A673 (cell line): ENCODE measurements at regions not wholly inside any gene's neighbourhood (a gene's known extent, or its start where the extent isn't known, plus 50 kb on each side); places are given as distances from the start of the nearest gene placed in this dataset.

ENCODE experiments used
- BruUV-seq: library from RNA; stranded (reverse); fragments of 400-500 nt; replicated peaks from 2 replicates; lab custom pipeline; 2021; lab: Mats Ljungman, UMichigan
- CTCF ChIA-PET: fragments of 300-600 bp; sonication (Branson Sonifier 250); formaldehyde crosslinking; loops from one replicate; lab custom pipeline; 2022; ENCODE audit warnings: antibody characterized with exemption; lab: Charles Lee
- POLR2A ChIA-PET: fragments of 300-600 bp; sonication (Branson Sonifier 250); formaldehyde crosslinking; loops from one replicate; lab custom pipeline; 2022; ENCODE audit warnings: antibody characterized with exemption; ENCODE audit not compliant: low non-redundant PET; lab: Charles Lee
- DNase-seq: peaks from one replicate; pipeline ENCODE4 v3.0.0-alpha.2; 2015; ENCODE audit warnings: low spot score
- H3K27ac ChIP-seq: fragments of 200-600 bp; sonication (generic); 2 replicates; pipeline ENCODE4 v1.5.1; 2016; ENCODE audit warnings: mixed run types, low read depth, mild to moderate bottlenecking, mixed read lengths, antibody characterized with exemption, low read length; ENCODE audit not compliant: poor library complexity, severe bottlenecking
- H3K27me3 ChIP-seq: fragments of 200-600 bp; sonication (generic); replicated peaks from 2 replicates; pipeline ENCODE4 v1.6.1; 2017; ENCODE audit warnings: mixed run types, low read depth, mild to moderate bottlenecking, mixed read lengths, antibody characterized with exemption, low read length; ENCODE audit not compliant: insufficient read depth, poor library complexity
- H3K36me3 ChIP-seq: fragments of 200-600 bp; sonication (generic); 2 replicates; pipeline ENCODE4 v1.6.1; 2016; ENCODE audit warnings: mixed run types, mild to moderate bottlenecking, mixed read lengths, antibody characterized with exemption, low read length; ENCODE audit not compliant: insufficient read depth, poor library complexity, severe bottlenecking
- H3K4me1 ChIP-seq: fragments of 200-600 bp; sonication (generic); 2 replicates; pipeline ENCODE4 v1.6.1; 2017; ENCODE audit warnings: mixed run types, mild to moderate bottlenecking, mixed read lengths, antibody characterized with exemption, low read length; ENCODE audit not compliant: insufficient read depth, poor library complexity, severe bottlenecking
- H3K4me3 ChIP-seq: fragments of 200-600 bp; sonication (generic); 2 replicates; pipeline ENCODE4 v1.5.1; 2016; ENCODE audit warnings: low read depth, mixed run types, mild to moderate bottlenecking, mixed read lengths, low read length; ENCODE audit not compliant: poor library complexity, severe bottlenecking
- H3K9me3 ChIP-seq: fragments of 200-600 bp; sonication (generic); 2 replicates; pipeline ENCODE4 v1.6.1; 2016; ENCODE audit warnings: mixed run types, low read depth, mild to moderate bottlenecking, mixed read lengths, antibody characterized with exemption, low read length; ENCODE audit not compliant: poor library complexity, severe bottlenecking
- EZH2 ChIP-seq: fragments of 200-600 bp; sonication (generic); IDR thresholded peaks from 2 replicates; pipeline ENCODE4 v1.6.1; 2017; ENCODE audit warnings: borderline replicate concordance, low read depth, mild to moderate bottlenecking, mixed read lengths, antibody characterized with exemption, low read length; ENCODE audit not compliant: poor library complexity, severe bottlenecking
- intact Hi-C: fragments of 100-400 bp; cut with micrococcal nuclease; formaldehyde crosslinking; loops from one replicate; pipeline ENCODE4 v1.10.0; 2022; ENCODE audit not compliant: unreplicated experiment
- TF ChIP-seq, protein P1 (sequence below): fragments of 300-800, 200-600 bp; sonication (generic); conservative IDR thresholded peaks from 2 replicates; pipeline ENCODE4 v1.5.1; 2017; ENCODE audit warnings: low read depth, mild to moderate bottlenecking, antibody characterized with exemption, low read length, moderate library complexity, mixed read lengths

DNA sequence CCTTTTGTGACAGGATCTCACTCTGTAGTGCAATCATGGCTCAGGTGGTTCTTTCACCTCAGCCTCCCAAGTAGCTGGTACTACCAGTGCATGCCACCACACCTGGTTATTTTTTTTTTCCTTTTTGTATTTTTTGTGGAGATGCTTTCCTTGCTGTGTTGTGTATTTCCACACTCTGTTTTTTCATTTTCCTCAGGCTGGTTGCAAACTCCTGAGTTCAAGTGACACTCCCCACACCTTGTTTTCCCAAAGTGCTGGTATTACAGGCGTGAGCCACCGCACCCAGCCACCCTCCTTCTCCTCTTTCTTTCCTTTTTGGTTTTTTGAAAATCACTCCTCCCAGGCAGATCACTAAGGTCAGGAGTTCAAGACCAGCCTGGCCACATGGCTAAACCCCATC lies 65.0 kb downstream of the MYCN start:
- intact Hi-C loops, result no loop called here
- DNase-seq, result no peak
- ChIA-PET POLR2A (no interaction called here), CTCF (no interaction called here)
- no peaks in the 10 kb centered on the region for H3K36me3 ChIP-seq
- H3K4me3 ChIP-seq, result no peak overlapping the region
- BruUV-seq, result no TSS peak
- no peak for TF ChIP-seq EZH2
- TF ChIP-seq, protein P1, sequence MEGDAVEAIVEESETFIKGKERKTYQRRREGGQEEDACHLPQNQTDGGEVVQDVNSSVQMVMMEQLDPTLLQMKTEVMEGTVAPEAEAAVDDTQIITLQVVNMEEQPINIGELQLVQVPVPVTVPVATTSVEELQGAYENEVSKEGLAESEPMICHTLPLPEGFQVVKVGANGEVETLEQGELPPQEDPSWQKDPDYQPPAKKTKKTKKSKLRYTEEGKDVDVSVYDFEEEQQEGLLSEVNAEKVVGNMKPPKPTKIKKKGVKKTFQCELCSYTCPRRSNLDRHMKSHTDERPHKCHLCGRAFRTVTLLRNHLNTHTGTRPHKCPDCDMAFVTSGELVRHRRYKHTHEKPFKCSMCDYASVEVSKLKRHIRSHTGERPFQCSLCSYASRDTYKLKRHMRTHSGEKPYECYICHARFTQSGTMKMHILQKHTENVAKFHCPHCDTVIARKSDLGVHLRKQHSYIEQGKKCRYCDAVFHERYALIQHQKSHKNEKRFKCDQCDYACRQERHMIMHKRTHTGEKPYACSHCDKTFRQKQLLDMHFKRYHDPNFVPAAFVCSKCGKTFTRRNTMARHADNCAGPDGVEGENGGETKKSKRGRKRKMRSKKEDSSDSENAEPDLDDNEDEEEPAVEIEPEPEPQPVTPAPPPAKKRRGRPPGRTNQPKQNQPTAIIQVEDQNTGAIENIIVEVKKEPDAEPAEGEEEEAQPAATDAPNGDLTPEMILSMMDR, result no peak
- no peaks in the 10 kb centered on the region for H3K27me3 ChIP-seq
- no peak overlapping the region for H3K27ac ChIP-seq
- no peaks in the 10 kb centered on the region for H3K9me3 ChIP-seq
- H3K4me1 ChIP-seq, result no peaks in the 10 kb centered on the region

DNA sequence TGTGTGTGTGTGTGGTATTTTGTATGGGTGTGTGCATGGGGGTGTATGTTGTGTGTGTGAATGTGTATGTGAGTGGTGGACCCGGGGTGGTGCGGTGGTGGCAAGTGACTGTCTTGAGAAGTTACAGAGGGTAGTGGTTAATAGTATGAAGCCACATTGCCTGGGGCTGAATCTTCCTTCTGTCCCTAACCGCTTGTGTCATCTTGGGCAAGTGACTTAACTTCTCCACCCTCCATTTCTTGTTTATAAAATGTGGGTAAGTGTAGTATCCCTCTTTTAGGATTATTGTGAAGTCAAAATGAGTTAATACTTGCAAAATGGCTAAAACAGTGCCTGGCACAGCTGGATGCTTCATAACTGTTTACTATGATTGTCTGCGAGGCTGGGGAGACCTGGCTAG lies 63.5 kb downstream of the MYCN start:
- no peak for TF ChIP-seq EZH2
- TF ChIP-seq, protein P1, result no peak
- Histone ChIP-seq H3K36me3 (no peaks in the 10 kb centered on the region), H3K27ac (no peak overlapping the region), H3K27me3 (peaks cover 4% of the 10 kb centered on the region), H3K4me1 (no peaks in the 10 kb centered on the region), H3K4me3 (no peak overlapping the region), H3K9me3 (no peaks in the 10 kb centered on the region)
- BruUV-seq, result no TSS peak
- intact Hi-C loops, result no loop called here
- ChIA-PET CTCF (no interaction called here), POLR2A (no interaction called here)
- DNase-seq, result no peak

DNA sequence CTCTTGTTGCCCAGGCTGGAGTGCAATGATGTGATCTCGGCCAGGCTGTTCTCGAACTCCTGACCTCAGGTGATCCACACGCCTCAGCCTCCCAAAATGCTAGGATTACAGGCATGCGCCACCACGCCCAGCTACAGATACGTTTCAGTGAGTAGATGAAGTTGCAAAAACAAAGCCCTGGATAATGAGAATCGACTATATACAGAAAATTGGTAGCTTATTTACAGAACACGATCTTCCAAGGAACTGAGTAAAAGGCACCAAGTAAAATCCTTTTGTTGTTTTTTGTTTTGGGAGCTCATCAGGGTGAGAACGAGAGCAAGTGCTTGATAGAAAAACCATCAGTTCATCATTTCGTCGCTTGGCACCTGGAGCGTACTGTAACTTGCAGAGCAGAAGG lies 62.8 kb downstream of the MYCN start:
- TF ChIP-seq EZH2, result no peak
- Histone ChIP-seq H3K9me3 (no peaks in the 10 kb centered on the region), H3K36me3 (no peaks in the 10 kb centered on the region), H3K4me3 (no peak overlapping the region), H3K27ac (no peak overlapping the region), H3K4me1 (no peaks in the 10 kb centered on the region), H3K27me3 (peaks cover 4% of the 10 kb centered on the region)
- intact Hi-C loops, result no loop called here
- BruUV-seq, result no TSS peak
- no peak for DNase-seq
- POLR2A ChIA-PET, result no interaction called here
- CTCF ChIA-PET, result no interaction called here

DNA sequence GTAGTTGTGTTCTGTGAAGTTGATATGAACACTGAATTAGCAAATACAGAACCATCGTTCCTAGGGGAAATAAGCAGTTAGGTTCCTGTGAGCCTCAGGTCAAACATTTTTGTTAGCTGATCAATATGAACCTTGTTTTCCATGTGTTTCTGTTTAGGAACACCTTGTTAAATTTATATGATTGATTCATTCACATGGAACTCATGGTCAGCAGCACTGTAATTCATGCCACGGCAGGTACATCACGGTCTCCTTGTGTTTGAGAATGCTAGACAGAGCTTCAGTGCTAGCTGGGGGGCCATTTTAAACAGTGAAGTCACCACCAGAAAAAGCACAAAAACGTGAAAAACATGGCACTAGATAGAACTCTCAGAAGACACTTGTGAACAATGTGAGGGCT lies 62.2 kb downstream of the MYCN start:
- intact Hi-C loops, result no loop called here
- BruUV-seq, result no TSS peak
- H3K36me3 ChIP-seq, result no peaks in the 10 kb centered on the region
- no peak overlapping the region for H3K27ac ChIP-seq
- POLR2A ChIA-PET, result no interaction called here
- H3K4me1 ChIP-seq, result no peaks in the 10 kb centered on the region
- no peaks in the 10 kb centered on the region for H3K9me3 ChIP-seq
- DNase-seq, result no peak
- TF ChIP-seq, protein P1, result no peak
- TF ChIP-seq EZH2, result no peak
- CTCF ChIA-PET, result no interaction called here
- H3K27me3 ChIP-seq, result peaks cover 4% of the 10 kb centered on the region
- no peak overlapping the region for H3K4me3 ChIP-seq
